ENCODE measurements at regions not wholly inside any gene's neighbourhood (a gene's known extent, or its start where the extent isn't known, plus 50 kb on each side); places are given as distances from the start of the nearest gene placed in this dataset.

GRCh38 chr15:59948924-59949613 is 55.0 kb upstream of the FOXB1 start:
- TF ChIP-seq POLR2A (IDR thresholded peaks at IDR 0.05) (no peak), CTCF (IDR thresholded peaks at IDR 0.05) (no peak)

Measured in uterus (tissue), 2 donors.